Inferior parietal cortex (tissue), 1 donor: ENCODE measurements at regions not wholly inside any gene's neighbourhood (a gene's known extent, or its start where the extent isn't known, plus 50 kb on each side); places are given as distances from the start of the nearest gene placed in this dataset.
A peak's percentile ranks its signal among the peaks of the same experiment; 100 is the strongest.

ENCODE experiments used
- DNase-seq: peaks from one replicate; pipeline ENCODE4 v3.0.0-alpha.2; 2016; ENCODE audit errors: extremely low spot score

GRCh38 chr9:23162789-23163188 lies 663.3 kb downstream of the ELAVL2 start:
- DNase-seq, result no peak

- DNase-seq, result no peak
These were observed 654.6 kb downstream of the ELAVL2 start for GRCh38 chr9:23171479-23171878.

- no peak for DNase-seq
These were observed 653.8 kb downstream of the ELAVL2 start for GRCh38 chr9:23172206-23172605.

- no peak for DNase-seq
These were observed 652.9 kb downstream of the ELAVL2 start for GRCh38 chr9:23172979-23173637.

- no peak for DNase-seq
These were observed 631.8 kb downstream of the ELAVL2 start for GRCh38 chr9:23194281-23194680.

GRCh38 chr9:23215688-23216087 lies 610.4 kb downstream of the ELAVL2 start:
- no peak for DNase-seq

GRCh38 chr9:23219471-23219870 lies 606.6 kb downstream of the ELAVL2 start:
- no peak for DNase-seq

- no peak for DNase-seq
These were observed 605.9 kb downstream of the ELAVL2 start for GRCh38 chr9:23220171-23220570.

GRCh38 chr9:23220957-23221356 lies 605.1 kb downstream of the ELAVL2 start:
- DNase-seq, result no peak

- no peak for DNase-seq
These were observed 596.1 kb downstream of the ELAVL2 start for GRCh38 chr9:23229890-23230317.

- no peak for DNase-seq
These were observed 593.2 kb downstream of the ELAVL2 start for GRCh38 chr9:23232831-23233230.

- peak; percentile 38 for DNase-seq
These were observed 582.5 kb downstream of the ELAVL2 start for GRCh38 chr9:23243523-23243922.

GRCh38 chr9:23245067-23245466 lies 581.0 kb downstream of the ELAVL2 start:
- DNase-seq, result no peak

- no peak for DNase-seq
These were observed 571.4 kb downstream of the ELAVL2 start for GRCh38 chr9:23254404-23255184.

GRCh38 chr9:23255346-23255745 lies 570.7 kb downstream of the ELAVL2 start:
- no peak for DNase-seq

- DNase-seq, result no peak
These were observed 567.5 kb downstream of the ELAVL2 start for GRCh38 chr9:23258569-23258968.

- peak; percentile 22 for DNase-seq
These were observed 547.5 kb downstream of the ELAVL2 start for GRCh38 chr9:23278561-23278960.

- no peak for DNase-seq
These were observed 538.6 kb downstream of the ELAVL2 start for GRCh38 chr9:23287390-23287789.

- DNase-seq, result no peak
These were observed 537.5 kb downstream of the ELAVL2 start for GRCh38 chr9:23288545-23288944.

- no peak for DNase-seq
These were observed 535.1 kb downstream of the ELAVL2 start for GRCh38 chr9:23290973-23291372.

- DNase-seq, result no peak
These were observed 523.8 kb downstream of the ELAVL2 start for GRCh38 chr9:23302281-23302680.

GRCh38 chr9:23306731-23307130 lies 519.3 kb downstream of the ELAVL2 start:
- DNase-seq, result no peak
